Fibroblast of lung (primary cell): ENCODE measurements at regions not wholly inside any gene's neighbourhood (a gene's known extent, or its start where the extent isn't known, plus 50 kb on each side); places are given as distances from the start of the nearest gene placed in this dataset.

Experiments
- EZH2 ChIP-seq: IDR thresholded peaks from 2 replicates; pipeline ENCODE4 v1.5.1; 2012; ENCODE audit warnings: low read length, control low read depth, mild to moderate bottlenecking; ENCODE audit errors: missing control alignments
- TF ChIP-seq, protein P1 (sequence below), 2 donors: IDR thresholded peaks in 1 of 2; conservative IDR thresholded peaks in 1 of 2; 1 replicate in 1 of 2; 2 replicates in 1 of 2; pipeline ENCODE4 v1.5.1; 2011 to 2012; ENCODE audit warnings: low read length in 2 of 2, control low read depth in 1 of 2, inconsistent platforms in 1 of 2, low read depth in 1 of 2, mild to moderate bottlenecking in 1 of 2

- TF ChIP-seq, protein P1, sequence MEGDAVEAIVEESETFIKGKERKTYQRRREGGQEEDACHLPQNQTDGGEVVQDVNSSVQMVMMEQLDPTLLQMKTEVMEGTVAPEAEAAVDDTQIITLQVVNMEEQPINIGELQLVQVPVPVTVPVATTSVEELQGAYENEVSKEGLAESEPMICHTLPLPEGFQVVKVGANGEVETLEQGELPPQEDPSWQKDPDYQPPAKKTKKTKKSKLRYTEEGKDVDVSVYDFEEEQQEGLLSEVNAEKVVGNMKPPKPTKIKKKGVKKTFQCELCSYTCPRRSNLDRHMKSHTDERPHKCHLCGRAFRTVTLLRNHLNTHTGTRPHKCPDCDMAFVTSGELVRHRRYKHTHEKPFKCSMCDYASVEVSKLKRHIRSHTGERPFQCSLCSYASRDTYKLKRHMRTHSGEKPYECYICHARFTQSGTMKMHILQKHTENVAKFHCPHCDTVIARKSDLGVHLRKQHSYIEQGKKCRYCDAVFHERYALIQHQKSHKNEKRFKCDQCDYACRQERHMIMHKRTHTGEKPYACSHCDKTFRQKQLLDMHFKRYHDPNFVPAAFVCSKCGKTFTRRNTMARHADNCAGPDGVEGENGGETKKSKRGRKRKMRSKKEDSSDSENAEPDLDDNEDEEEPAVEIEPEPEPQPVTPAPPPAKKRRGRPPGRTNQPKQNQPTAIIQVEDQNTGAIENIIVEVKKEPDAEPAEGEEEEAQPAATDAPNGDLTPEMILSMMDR (conservative IDR thresholded peaks at IDR 0.05 in 1 of 2, IDR thresholded peaks at IDR 0.05 in 1 of 2; ENCODE audit: low read depth in 1 of 2, low read length in 2 of 2), result no peak
- TF ChIP-seq EZH2, result no peak
Measured at GRCh38 chr6:48912503-48912902, 550.5 kb downstream of the MMUT start.
